Stimulated activated CD8-positive, alpha-beta memory T cell treated with anti-CD3 and anti-CD28 coated beads, Interleukin-4, amount 100 ng/mL, for 1 hour (primary cell): ENCODE measurements at regions not wholly inside any gene's neighbourhood (a gene's known extent, or its start where the extent isn't known, plus 50 kb on each side); places are given as distances from the start of the nearest gene placed in this dataset.

Experiments used
- DNase-seq, 2 donors: peaks; one replicate each; pipeline ENCODE4 v3.0.0-alpha.2; 2020; ENCODE audit warnings: low read depth in 2 of 2, low spot score in 1 of 2

DNA sequence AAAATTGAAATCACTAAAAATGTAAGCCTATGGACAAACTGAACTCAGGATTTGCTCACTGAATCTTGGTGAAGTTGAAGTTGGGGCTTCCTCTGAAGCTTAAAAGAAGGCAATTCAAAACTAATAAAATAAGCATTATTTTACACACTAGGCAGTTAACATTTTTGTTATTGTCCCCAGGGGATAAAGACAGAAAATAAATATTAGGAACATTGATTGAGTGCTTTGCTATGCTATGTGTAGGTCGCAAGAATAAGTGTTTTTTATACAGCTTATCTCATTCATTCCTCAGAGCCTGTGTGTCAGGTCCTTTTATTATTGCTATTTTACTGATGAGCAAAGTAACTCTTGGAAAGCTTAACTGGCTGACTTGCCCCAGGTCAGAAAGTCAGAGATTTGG, 82.2 kb downstream of the ZNF608 start:
- no peak for DNase-seq

DNA sequence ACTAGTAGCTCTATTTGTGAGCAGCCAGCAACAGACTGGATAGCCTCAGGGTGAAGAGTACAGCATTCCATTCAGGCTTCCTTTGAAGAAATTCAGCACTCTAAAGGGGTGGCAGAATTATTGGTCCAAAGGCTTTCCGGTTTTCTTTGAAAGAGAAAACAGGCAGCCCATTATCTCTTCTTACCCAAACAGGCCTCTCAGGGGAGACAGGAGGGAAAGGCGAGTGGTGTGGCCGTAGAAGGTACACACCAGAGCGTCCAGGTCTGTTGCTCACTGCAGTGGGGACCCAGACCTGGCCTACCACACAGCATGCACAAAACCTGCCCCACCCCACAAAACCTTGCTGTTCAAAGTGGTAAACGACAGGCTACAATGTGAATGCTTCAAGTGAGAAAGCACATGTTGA, 83.3 kb downstream of the ZNF608 start:
- DNase-seq, result no peak

DNA sequence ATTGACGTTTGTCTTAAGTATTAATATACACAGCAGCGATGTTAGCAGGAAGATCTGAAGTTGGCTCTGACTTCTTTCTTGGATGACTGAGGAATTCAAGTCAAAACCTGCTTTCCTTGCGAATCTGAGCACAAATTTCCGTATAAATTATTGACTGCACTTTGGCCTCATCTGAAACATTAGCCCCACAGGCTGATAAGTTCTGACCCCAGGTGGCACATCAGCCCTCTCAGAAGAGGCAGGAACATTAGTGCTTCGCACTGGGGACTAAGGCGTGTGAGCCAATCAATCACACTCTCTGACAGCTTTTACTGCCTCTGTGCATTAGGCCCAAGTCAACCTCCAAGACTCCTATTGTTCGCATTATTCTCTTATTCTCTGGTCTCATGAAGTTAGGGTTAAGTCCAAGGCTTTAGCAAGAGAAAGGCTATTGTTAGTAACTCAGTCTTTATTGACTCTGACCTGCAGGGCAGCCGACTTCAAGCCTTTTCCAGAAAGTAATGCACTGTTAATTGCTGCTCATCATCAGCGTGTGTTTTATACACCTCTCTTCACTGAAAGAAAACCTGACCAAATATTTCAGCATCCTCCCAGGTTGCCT, 84.2 kb downstream of the ZNF608 start:
- no peak for DNase-seq

DNA sequence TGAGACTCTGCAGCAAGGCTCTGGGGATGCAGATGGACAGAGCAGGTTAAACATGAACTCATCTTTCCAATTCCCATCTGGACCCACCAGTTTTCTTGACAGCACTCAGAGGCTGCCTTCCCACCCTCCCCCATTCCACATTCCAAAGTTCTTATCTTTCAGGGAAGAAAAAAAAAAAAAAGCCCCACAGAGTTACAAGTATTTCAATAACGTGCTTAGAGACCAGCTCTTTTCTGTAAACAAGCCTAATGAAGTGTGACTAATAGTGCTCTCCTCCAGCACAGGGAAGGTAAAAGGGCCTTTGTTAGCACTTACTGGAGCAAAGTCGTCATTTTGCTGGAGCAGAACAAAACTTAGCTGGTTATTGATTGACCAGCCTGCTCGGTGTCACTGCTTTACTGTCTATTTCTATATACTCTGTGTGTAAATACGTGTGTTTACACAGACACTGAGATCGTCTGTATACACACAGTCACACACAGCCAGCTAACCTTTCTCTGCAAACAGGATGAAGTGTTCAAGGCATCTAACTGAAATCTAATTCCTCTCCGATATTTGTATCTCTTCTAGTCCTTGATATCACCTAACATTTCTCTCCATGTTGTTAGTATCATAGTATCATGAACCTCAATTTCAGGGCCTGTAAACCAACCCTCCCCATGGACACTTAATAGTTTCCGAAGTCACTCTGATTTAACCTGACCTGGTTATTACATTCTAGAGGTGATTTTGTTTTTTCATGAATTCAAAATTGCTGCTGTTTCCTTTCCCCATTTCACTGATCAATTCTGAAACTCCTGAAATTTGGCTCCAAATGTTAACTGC, 84.9 kb downstream of the ZNF608 start:
- DNase-seq, result no peak

DNA sequence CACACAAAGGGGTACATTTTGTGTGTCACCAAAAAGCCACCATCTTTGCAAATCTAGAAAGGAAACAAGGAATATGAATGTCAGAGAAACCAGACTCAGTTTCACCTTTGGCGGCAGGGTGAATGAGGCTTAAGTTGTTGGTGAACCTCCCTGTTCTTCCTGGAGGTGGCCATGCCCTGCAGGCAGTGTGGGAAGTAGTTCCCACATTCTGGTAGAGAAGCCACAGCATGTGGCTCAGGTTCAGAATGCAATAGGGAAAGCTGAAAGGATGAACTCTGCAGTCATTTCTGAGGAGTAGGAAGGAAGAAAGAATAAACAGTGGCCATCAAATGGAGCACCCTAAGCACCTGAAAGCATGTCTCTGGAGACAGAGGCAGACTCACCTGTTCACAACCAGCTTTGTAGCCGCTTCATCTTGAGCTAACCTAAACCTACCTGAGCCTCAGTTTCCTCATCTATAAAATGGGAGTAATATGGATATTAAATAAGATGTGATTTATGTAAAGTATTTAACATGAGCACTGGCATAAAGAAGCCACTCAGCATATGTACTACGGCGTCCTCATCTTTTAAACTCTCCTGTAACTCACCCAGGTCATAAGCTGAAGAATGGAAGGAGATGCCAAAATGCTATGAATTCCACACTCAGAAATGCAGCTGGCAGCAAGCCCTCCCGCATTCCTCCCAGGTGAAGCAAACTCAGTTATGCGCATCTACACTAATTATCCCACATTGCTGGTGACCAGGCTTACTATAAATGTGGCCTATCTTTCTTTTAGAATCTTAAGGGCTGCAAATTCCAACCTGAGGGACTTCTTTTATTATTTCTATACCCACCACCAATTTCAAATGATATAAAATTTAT, 86.0 kb downstream of the ZNF608 start:
- DNase-seq, result no peak

DNA sequence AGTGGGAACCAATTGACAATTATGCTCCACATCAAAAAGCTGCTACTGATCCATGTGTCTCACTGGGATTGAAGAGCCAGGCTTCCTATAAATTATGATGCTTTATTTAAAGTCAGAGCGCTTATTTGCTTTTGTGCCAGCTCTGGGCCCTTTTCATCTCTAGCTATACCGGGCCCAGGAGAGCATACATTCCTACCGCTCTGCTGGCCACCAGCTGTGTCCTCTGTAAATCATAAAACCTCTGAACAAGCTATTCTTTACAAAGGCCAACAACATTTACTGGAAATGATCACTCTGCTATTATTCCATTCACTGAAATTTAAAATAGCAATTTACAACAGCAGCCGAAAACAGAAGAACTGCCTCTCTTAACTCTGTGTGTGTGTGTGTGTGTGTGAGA, 86.6 kb downstream of the ZNF608 start:
- no peak for DNase-seq

DNA sequence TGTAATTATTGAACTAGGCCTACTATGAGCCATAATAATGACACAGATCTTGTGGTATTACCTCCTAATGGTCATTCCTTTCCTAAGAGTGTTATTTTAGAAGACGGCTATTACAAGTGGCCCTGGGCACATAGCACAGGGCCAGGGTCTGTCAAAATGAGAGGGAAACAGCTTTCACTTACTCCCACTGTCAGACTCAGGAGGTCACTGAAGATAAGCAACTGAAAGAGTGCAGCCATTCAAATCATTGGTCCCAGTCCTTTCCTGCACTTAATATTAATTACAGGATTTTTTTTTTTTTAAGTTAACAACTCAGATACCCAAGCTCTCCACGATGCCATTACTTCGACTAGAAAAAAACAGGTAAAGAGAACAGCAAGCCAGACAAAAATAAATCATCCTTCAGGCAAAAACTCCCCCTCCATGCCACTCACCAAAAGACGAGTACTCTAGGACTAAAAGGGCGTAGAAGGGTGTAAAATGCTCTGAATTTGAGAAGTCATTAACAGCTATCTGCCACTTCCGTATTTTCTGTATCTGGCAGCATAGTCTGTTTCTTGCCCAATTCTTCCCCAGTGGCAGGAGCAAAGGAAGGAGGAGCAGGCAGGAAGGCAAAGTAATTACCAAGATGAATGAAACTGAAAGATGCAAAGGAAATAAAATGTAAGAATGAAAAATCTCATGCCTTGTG, 87.4 kb downstream of the ZNF608 start:
- no peak for DNase-seq

DNA sequence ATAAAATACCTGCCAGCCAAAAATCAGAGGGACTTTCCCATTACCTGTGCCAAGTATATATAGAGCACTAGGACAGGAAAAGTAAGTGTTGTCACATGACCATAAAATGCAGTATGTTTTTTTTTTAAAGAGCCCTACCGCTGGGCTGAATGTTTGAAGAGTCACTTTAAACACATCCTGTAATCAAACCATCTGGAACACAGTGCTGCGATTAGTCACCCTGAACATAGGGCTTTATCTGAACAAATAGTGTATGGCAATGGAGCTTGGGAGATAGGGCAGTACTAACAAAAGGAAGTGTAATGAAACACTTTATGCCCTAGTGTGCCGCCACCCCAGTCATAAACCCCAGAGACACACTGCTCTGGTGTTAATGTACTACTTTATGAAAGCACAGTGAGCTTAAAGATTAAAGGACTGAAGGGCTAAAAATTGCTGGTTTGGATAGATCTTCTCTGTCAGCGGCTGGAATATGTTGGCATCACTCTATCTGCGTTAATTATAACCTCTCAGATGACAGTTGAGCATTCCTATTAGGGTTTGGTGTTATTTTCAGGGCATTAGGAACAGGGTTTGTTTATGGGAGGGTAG, 90.4 kb downstream of the ZNF608 start:
- no peak for DNase-seq

DNA sequence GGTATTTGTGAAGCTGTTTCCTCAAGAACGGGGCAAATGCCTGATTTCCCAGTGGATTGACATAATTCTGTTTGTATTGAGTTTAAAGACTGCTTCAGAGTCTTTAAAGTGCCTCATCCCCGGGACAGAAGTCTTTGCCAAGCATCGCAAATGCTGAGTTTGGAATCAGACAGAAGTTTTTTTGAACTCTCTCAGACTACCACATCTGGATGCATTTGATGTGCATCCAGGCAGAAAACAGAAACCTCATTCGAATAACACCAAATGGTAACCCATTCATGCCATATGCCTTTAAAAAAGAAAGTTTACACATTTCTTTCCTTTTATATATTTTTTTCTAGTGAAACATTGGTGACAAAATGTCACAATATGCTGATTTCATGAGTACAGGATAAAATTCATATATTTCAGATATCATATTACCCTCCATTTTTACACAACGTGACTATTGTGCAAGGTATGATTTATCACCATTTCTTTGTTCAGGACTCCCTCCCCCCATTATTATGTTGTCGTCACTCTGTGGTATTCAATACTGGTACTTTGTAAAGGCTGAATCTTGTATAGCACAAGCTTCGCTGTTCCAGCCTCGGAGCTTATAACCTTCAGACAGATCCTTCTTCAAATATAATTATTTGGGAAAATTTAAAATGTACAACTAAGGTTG, 91.1 kb downstream of the ZNF608 start:
- DNase-seq, result no peak

DNA sequence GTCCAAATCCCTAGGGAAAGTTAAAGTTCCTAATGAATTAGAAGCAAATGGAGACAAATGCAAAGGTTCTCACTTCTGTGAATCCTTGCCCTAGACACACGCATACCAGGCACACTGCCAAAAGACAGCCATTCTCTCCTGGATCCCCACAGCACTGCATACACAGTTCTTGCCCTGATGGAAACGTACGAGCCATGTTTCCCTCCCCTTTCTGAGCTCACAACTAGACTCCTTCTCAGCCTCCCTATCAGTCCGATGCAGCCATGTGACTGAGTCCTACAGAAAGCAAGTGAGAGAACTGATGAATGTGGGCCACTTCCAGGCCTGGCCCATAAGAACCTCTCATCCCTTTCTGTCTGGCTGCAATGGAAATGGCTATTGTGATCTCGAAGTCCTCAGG, 92.0 kb downstream of the ZNF608 start:
- DNase-seq, result no peak

DNA sequence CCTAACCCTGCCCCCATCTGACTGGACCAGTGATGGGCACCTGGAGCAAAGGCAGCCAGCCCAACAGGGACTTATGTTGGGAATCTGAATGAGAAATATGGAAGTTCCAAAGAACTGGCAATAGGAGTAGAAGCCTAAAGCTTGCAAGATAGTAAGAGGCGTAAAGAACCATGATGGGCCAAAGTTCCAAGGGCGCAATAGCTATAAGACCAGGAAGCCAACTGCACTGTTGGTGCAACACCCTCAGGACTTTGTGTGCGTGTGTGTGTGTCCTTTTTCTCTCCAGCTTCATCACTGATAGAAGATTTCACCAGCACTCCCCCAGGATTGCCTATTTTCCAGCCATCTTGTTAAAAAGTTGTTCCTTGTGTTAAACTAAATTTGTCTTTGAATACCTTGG, 92.8 kb downstream of the ZNF608 start:
- no peak for DNase-seq

DNA sequence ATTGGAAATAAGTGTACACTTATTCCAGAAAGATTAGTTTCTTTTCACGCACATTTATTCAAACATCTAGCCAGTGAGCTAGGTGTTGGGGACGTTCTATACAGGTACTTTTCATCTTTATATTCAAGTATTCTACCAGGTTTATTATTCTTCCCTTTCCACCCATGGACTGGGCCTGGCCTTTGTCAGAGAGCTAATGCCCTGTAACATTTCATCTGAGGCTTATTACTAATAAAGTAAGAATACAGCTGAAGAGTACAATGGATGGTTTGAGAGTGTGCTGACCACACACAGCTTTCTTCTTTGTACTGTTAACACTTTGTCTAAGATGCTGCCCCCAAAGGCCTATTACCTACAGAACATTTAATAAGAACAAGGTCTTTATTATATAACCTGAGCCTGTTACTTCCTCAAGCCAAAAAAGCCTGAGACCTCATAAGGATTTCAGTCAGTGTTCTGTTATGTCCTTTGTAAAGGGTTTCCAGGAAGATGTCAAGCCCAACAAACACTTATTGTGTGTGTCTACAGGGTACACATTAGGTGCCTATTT, 93.5 kb downstream of the ZNF608 start:
- DNase-seq, result no peak

DNA sequence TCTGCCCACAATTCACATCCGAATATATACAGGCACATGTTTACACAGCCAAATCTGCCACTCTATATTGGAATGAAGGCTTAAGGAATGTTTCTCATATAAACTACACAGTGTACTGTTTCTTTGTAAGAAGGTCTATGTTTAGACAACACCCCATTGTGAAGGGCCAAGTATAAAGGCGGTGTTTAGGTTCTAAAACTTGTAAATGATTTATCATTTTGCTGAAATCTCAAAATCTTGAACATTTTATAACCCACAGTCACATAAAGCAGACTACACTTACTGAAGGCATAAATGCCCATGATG, 94.0 kb downstream of the ZNF608 start:
- no peak for DNase-seq

DNA sequence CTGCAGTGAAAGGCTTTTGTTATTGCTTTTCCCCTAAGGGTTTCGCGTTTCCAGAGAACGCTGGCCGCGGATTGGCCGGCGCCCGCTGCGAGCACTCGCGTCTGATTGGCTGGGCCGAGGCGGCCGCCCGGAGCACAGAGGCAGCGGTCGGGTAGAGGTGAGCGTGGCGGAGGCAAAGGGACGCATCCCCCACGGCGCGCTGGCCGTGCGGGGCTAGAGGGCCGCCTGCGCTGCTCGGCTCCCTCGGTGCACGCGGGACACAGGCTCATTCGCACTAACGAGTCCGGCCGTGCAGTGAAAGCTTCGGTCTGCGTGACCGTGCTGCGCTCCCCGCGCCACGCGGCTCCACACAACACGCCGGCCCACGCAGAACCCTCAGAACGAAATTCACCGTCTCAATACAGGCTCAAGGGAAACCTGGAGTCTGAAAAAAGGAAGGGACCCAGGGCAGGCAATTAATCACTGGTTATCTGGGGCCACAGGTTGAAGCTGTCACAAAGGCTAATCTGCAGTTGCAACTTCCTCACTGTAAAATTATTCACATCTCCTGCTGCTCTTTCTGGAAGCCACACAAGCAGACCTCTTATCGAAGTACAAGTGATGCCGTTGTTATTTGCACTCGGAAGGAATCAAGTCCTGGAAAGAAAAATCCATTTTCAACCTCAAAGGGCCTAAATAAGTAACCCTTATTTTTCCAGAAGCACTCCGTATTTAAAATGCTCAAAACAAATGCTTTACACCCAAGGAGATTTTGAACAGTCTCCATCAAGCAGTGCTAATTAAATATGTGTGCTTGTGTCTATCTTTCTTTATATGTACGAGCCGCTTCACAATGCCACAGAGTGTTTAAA, 94.6 kb downstream of the ZNF608 start:
- DNase-seq, result no peak

DNA sequence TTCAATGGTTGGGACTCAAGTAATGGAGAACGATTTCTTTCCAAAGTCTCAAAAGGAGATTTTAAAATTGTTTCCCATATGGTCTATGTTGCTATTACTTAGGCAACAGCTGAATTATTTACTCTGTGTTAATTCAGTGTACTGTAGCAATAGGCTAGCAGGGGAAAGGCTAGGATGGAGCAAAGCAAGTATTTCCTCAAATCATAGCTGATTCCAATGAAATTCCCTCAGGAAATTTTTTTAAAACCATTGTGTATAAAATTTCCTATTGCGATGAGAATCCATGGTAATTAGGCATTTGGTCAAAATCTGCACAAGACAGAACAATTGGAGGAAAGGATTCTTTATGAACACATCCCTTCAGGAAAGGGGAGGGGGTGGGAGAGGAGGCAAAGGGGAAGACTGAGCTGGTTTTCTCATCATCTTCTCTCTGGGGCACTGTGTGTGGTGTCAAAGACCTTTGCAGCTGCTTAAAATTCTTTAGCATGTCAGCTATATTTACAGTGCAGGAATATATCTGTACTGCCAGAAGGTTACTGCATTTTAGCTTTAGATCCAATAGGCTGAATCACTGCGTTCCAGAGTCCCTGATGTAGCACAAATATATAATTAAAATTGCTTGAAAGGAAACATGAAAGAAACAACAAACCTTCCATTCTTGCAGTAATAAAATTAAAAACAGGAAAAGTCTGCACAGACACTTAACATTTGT, 95.3 kb downstream of the ZNF608 start:
- DNase-seq, result no peak

DNA sequence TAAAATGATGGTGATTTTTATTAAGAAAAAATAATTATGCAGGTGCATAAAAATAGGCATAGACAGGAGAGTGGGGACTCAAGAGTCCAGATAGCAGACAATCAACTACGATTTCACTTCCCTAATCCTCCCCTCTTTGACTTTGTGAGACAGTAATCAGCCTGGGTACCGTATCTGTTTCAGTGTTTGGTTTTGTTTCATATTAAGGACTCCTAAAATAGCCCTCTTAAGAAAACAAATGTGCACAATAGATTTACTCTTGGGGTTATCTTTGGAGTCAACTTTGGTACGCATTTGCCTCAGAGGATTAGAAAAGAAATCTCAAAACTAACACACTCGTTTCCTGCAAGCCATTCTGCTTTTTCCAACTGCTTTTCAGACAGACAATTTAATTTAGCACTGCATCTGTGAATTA, 96.3 kb downstream of the ZNF608 start:
- no peak for DNase-seq

DNA sequence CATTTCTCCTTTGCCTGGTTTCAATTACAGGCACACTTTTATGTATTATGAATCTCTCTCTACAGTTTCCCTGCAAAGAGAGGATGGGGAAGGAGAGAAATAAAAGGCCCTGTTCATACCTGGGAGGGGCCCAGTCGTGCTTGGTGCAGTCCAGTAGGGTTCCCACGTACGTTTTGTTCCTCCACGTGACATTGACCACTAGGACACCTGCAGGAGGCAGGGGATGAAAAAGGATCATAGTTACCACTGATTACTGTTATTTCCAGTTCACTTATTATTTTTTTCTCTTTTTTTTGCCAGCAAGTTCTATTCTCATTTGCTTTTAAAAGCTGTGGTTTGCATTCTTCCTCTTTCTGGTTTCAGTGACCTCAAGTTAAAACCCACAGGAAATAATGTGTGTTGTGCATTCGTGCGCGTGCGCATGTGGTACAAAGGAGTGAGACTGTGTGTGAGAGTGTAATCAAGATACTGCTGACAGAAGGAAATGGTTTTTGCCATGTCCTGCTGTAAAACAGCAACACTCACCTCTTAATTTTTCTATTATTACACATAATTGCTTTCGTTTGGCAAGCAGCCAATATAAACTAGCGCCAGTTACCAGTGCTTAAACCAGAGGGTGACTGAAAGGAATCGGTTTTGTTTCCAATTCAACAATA, 96.8 kb downstream of the ZNF608 start:
- peak; percentile 36 to 50 for DNase-seq

DNA sequence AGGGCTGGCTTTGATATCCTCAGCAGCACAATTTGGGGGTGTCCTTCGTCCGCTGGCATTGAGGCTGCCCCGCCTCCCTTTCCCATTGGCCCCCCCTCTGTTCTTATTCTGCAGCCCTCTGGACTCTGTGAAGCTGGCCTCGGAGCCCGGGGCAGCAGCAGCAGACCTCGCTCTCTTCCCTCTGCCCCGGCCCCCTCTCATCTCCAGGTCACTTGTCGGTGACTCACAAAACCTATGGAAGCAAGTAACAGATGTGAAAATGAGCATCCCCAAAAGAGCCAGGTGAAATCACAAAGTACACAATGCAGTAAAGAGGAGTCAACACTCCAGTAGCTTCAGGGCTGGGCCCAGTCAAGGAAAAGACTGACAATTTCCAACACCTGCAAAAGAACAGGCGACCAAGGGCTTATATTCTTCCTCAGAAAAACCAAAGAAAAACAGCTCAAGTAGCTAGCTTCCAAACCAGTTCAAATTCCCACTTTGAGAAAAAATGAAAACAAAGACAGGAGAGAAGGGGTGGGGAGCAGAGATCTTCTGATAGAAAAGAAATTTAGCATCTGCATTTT, 97.5 kb downstream of the ZNF608 start:
- no peak for DNase-seq
